ENCODE measurements at regions not wholly inside any gene's neighbourhood (a gene's known extent, or its start where the extent isn't known, plus 50 kb on each side); places are given as distances from the start of the nearest gene placed in this dataset.

DNA sequence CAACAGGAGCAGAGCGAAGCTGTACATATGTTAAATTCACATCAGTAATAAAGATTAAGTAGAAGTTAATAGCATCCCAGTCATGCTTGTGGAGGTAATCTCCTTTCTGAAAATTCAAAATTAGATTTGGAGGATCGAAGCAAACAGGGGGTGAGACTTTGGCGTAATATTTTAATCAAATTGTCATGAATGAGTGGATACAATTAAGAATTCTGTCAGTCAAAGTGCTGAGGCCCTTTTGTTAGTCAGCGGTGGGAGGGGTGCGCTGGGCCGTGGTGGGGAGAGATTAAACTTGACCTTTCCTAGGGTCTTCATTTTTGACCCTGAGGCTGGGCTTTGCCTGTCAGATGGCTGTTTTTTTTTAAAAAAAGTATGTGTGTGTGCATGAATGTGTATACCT lies 226.7 kb downstream of the VRK1 start:
- ATAC-seq (replicated peaks in 1 of 2): no peak
- Mint-ChIP-seq H3K4me3 (no peak overlapping the region), H3K4me1 (ENCODE audit: low read depth) (peaks cover 11% of the 10 kb centered on the region)

DNA sequence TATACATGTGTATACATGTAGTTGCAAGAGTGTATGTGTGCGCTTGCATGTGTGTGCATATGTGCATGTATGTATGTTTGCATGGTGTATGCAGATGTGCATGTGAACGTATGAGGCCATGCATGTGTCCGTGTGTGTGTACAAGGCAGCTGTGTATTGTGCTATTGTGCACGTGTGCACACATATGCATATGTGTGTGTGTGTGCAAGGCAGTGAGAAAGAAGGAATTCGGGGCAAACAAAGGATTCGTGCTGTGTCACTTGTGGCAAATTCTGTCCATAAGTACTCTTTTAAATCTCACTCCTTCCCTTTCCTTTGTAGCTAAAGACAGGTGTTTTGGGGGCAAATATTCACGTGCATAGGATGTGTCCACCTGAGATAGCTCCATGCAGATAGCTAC lies 227.1 kb downstream of the VRK1 start:
- Mint-ChIP-seq H3K9me3 (no peaks in the 10 kb centered on the region), H3K36me3 (ENCODE audit: insufficient read depth in 2 of 2) (no peaks in the 10 kb centered on the region), H3K4me1 (ENCODE audit: low read depth) (peaks cover 11% of the 10 kb centered on the region), H3K4me3 (no peak overlapping the region), H3K27ac (no peak overlapping the region), H3K27me3 (ENCODE audit: low read depth) (peaks cover 21% of the 10 kb centered on the region)
- DNase-seq: no peak
- no peak for ATAC-seq (replicated peaks in 1 of 2)

More for the DNA sequence above, 226.7 kb downstream of the VRK1 start:
- H3K9me3 Mint-ChIP-seq: no peaks in the 10 kb centered on the region
- no peak overlapping the region for H3K27ac Mint-ChIP-seq
- H3K27me3 Mint-ChIP-seq (ENCODE audit: low read depth): peaks cover 21% of the 10 kb centered on the region
- H3K36me3 Mint-ChIP-seq (ENCODE audit: insufficient read depth in 2 of 2): no peaks in the 10 kb centered on the region
- DNase-seq: no peak

DNA sequence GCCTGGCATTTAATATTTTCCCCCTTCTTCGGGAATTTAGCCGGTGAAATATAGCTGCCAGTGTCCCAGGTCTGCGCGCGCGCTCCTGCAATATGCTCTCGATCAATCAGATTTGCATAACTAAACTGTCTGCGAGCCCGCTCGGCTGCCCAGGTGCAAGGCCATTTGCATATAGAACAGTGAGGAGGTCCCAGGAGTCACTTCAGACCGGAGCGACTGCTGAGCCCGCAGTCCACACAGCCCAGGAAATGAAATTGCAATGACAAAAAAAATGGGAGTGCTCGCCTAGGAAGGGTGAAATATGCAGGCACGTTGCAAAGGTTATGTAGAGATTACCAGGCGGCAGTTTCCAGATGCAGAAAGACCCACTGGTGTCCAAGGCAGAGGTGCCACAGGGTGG lies 228.5 kb downstream of the VRK1 start:
- H3K4me1 Mint-ChIP-seq (ENCODE audit: low read depth): peaks cover 11% of the 10 kb centered on the region
- no peaks in the 10 kb centered on the region for H3K36me3 Mint-ChIP-seq (ENCODE audit: insufficient read depth in 2 of 2)
- H3K27ac Mint-ChIP-seq: no peak overlapping the region
- ATAC-seq (replicated peaks in 1 of 2): no peak
- peaks cover 23% of the 10 kb centered on the region for H3K27me3 Mint-ChIP-seq (ENCODE audit: low read depth)
- no peak for DNase-seq
- H3K4me3 Mint-ChIP-seq: no peak overlapping the region
- H3K9me3 Mint-ChIP-seq: no peaks in the 10 kb centered on the region

DNA sequence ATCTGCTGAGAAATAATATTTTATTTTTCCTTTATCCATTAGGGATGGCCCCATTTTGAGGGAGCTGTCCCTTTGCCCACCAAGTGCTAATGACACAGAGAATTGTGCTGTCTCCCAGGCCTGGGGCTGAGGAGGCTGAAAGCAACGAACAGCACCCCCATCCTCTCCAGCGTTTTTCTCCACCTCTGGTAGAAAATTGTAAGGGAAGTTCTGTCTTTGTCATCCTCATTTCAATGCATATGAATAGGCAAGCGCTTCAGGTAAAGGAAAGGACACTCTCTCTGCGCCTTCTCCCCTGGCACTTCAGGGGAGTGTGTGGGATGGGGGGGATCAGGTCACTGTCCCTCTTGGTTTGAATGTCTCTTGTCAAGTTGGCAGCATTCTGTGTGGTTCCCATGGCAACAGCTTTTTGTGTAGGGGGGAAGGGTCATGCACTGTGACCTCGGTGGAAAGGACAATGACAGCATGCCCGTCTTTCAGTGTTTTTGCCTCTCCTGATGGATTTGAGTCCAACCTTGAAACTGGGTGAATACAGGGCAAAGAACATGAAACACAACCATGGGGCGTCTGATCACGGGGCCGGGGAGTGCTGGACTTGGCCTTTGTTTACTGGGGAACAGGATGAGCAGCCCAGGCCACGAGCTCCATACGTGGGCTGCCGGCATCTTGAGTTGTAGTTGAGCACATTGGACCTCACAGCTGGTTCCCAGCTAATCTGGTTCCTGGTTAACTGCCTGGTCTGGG lies 230.2 kb downstream of the VRK1 start:
- Mint-ChIP-seq H3K27ac (no peak overlapping the region), H3K9me3 (peaks cover 0 to 3% of the 10 kb centered on the region in 2 donors), H3K36me3 (ENCODE audit: insufficient read depth in 2 of 2) (peaks cover 0 to 3% of the 10 kb centered on the region in 2 donors), H3K4me3 (no peak overlapping the region), H3K27me3 (ENCODE audit: low read depth) (peaks cover 40% of the 10 kb centered on the region), H3K4me1 (ENCODE audit: low read depth) (peaks cover 8% of the 10 kb centered on the region)
- DNase-seq: no peak
- no peak for ATAC-seq (replicated peaks in 1 of 2)

DNA sequence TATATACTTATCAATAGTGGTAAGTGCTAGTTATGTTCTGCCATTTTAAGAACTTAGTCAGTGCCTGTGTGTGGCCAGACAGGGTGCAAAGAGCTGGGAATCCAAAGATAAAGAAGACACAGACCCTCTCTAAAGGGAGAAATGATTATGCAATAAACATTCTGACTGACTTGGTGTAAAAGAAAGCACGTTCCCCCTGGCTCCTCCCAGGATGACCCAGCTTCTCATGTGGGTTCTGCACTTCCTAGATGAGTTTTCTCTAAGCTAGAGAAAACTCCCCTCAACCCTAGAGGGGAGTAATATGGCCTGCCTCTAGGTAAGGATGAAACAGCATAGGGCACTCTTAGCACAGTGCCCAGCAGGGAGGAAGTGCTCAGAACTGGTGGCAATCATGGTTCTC lies 231.2 kb downstream of the VRK1 start:
- peaks cover 0 to 3% of the 10 kb centered on the region in 2 donors for H3K9me3 Mint-ChIP-seq
- H3K27ac Mint-ChIP-seq: no peak overlapping the region
- ATAC-seq (replicated peaks in 1 of 2) (peak in 1 of 2 donors; percentile 45), DNase-seq (no peak)
- H3K27me3 Mint-ChIP-seq (ENCODE audit: low read depth): peaks cover 44% of the 10 kb centered on the region
- no peak overlapping the region for H3K4me3 Mint-ChIP-seq
- peaks cover 14% of the 10 kb centered on the region for H3K4me1 Mint-ChIP-seq (ENCODE audit: low read depth)
- peaks cover 0 to 3% of the 10 kb centered on the region in 2 donors for H3K36me3 Mint-ChIP-seq (ENCODE audit: insufficient read depth in 2 of 2)

DNA sequence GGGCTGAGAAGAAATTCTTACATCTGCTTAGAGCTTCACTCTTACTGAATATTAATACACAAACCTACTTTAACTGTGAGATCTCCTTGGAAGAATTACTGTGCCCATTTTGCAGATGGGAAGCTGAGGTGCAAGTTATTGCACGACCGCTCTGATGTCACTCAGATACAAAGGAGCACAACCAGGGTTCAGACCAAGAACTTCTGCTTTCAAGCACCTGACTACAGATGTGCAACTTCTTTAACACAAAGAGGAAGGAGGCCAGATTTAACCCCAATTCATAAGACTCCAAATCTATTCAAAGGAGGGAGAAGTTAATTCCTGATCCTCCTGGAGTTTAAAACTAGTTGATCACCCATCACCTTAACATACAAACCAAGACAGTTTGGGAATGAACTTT lies 232.6 kb downstream of the VRK1 start:
- DNase-seq: no peak
- Mint-ChIP-seq H3K27ac (no peak overlapping the region), H3K9me3 (peaks cover 0 to 3% of the 10 kb centered on the region in 2 donors), H3K4me1 (ENCODE audit: low read depth) (peaks cover 14% of the 10 kb centered on the region), H3K36me3 (ENCODE audit: insufficient read depth in 2 of 2) (peaks cover 0 to 3% of the 10 kb centered on the region in 2 donors), H3K4me3 (no peak overlapping the region), H3K27me3 (ENCODE audit: low read depth) (peaks cover 45% of the 10 kb centered on the region)
- ATAC-seq (replicated peaks in 1 of 2): no peak

DNA sequence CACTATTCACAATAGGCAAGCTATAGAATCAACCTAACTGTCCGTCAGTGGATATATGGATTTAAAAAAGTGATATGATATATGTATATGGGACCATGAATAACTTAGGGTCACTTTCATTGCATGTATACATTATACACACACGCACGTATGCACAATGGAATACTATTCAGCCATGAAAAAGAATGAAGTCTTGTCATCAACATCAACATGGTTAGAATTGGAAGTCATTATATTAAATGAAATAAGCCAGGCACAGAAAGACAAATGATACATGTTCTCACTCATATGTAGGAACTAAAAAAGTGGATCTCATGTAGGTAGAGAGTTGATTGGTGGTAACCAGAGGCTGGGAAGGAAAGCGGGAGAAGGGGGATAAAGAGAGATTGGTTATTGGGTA lies 234.3 kb downstream of the VRK1 start:
- Mint-ChIP-seq H3K27ac (no peak overlapping the region), H3K4me3 (peak overlapping the region in 1 of 2 donors; percentile 12)

DNA sequence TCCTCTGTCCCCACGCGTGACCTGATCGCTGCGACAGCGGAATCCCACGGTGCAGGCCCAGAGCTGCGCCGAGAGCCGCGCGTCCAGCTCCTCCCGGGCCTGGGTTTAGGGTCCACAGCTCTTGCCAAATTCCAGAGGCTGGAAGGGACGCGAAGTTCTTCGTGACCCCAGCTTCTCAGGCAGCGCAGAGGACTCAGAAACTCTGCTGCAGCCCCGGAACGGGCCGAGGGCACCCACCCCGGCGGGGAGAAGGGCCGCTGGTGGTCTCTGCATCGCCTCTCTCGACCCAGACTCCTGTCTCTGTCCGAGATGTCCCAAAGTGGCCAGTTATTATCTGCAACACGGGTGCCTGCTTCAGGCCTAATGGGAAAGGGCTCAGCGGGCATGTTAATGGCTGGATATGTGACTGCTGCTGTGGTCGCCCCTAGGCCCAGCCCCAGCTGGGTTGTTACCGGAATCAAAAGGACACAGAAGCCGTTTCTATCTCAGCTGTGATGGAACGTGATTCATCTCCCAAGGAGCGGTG lies 236.4 kb downstream of the VRK1 start:
- Mint-ChIP-seq H3K4me3 (peak overlapping the region; percentile 48 to 68), H3K9me3 (peaks cover 0 to 3% of the 10 kb centered on the region in 2 donors), H3K27ac (no peak overlapping the region), H3K36me3 (ENCODE audit: insufficient read depth in 2 of 2) (peaks cover 0 to 3% of the 10 kb centered on the region in 2 donors), H3K27me3 (ENCODE audit: low read depth) (peaks cover 37% of the 10 kb centered on the region), H3K4me1 (ENCODE audit: low read depth) (peaks cover 10% of the 10 kb centered on the region)
- ATAC-seq (replicated peaks in 1 of 2): no peak
- no peak for DNase-seq

More for the DNA sequence above, 234.3 kb downstream of the VRK1 start:
- H3K9me3 Mint-ChIP-seq: peaks cover 0 to 3% of the 10 kb centered on the region in 2 donors
- H3K36me3 Mint-ChIP-seq (ENCODE audit: insufficient read depth in 2 of 2): peaks cover 0 to 3% of the 10 kb centered on the region in 2 donors
- peaks cover 42% of the 10 kb centered on the region for H3K27me3 Mint-ChIP-seq (ENCODE audit: low read depth)
- ATAC-seq (replicated peaks in 1 of 2) (no peak), DNase-seq (no peak)
- H3K4me1 Mint-ChIP-seq (ENCODE audit: low read depth): peaks cover 14% of the 10 kb centered on the region

DNA sequence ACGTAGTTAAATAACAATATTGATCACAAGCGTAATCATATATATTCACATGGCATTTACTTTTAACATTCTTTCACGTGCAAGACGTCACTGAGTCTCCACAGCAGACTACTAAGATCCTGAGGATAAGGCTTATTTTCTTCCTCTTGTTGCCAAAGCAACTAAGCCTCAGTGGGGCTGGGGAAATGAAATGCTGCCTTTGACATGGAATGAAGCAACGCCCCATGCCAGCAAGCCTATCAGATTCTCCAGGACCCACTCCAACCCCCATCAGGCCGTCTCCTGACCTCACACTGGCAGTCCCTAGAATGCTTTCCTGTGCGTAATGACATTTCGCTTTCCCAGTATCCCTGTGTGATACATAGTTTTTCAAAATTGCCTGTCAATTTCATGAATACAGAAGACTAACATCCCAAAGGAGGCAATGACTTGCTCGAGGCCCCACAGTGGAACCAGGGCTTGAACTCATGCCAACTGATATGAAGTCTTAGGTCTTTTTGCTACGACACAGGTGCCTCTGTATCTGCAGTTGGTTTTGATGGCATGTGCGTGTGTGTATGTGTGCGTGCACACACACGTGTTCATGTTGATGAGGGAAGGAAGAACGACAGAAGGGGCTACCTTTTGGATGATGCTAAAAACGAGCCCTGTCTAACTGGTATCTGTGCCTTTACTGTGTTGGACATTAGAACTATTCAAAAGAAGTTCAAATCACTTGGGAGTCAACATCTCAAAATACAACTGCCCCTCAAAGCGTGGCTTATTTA lies 239.1 kb downstream of the VRK1 start:
- no peak overlapping the region for H3K4me3 Mint-ChIP-seq
- H3K36me3 Mint-ChIP-seq (ENCODE audit: insufficient read depth in 2 of 2): peaks cover 4 to 7% of the 10 kb centered on the region in 2 donors
- no peak for DNase-seq

DNA sequence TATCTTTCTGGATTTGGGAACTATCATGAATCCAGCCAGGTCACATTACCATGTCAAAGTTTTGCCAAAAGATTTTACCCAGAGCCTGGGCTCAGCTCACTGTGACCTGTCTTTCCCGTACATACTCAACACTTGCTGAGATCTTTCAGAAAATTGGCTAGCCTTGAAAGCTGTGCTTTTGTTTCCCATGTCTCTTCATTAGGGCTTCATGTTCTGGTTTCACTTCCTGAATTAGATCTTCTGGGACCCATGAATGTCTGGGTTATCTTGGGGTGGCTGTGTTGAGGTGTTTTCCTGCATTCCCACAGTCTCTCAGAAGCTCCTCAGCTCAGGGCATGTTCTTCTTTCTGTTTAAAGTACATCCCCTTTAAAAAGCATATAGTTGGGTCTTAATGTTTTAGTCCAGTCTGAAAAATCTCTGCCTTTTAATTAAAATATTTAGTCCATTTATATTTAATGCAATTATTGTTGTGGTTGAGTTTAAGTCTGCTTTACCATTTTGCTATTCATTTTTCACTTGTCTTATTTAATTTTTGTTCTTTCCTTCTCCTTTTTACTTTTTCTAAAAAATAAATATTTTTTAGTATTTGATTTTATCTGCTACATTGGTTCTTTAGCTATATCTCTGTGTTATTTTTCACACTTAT lies 242.7 kb downstream of the VRK1 start:
- peaks cover 7% of the 10 kb centered on the region for H3K27me3 Mint-ChIP-seq (ENCODE audit: low read depth)

More for the DNA sequence above, 239.1 kb downstream of the VRK1 start:
- H3K27ac Mint-ChIP-seq: no peak overlapping the region
- H3K4me1 Mint-ChIP-seq (ENCODE audit: low read depth): peaks cover 9% of the 10 kb centered on the region
- peaks cover 0 to 6% of the 10 kb centered on the region in 2 donors for H3K9me3 Mint-ChIP-seq
- ATAC-seq (replicated peaks in 1 of 2): no peak
- H3K27me3 Mint-ChIP-seq (ENCODE audit: low read depth): peaks cover 27% of the 10 kb centered on the region

DNA sequence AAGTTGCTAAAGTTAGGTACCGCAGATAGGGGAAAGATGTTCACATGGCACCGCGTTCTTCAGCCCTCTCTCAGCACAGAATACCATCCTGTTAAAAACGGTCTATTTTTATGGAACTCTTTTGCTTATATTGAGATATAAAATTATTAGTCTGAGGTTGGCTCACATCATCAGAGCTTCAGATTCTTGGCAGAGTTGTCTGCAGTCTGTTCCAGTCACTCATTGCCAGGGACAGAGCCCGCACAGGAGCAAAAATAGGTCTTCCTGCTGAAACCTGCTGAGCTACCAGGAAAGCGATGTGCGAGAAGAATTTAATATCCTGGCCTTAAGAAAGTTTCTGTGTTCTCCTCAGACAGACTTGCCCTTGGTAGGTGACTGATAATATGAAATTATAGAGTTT lies 249.8 kb downstream of the VRK1 start:
- Mint-ChIP-seq H3K36me3 (ENCODE audit: insufficient read depth in 2 of 2) (peaks cover under 1 to 3% of the 10 kb centered on the region in 2 donors), H3K27ac (no peak overlapping the region), H3K4me3 (no peak overlapping the region), H3K4me1 (ENCODE audit: low read depth) (no peaks in the 10 kb centered on the region), H3K9me3 (peaks cover 0 to 2% of the 10 kb centered on the region in 2 donors), H3K27me3 (ENCODE audit: low read depth) (no peaks in the 10 kb centered on the region)
- ATAC-seq (replicated peaks in 1 of 2) (no peak), DNase-seq (no peak)

More for the DNA sequence above, 242.7 kb downstream of the VRK1 start:
- Mint-ChIP-seq H3K4me3 (no peak overlapping the region), H3K27ac (no peak overlapping the region), H3K9me3 (peaks cover 2 to 8% of the 10 kb centered on the region in 2 donors), H3K4me1 (ENCODE audit: low read depth) (no peaks in the 10 kb centered on the region), H3K36me3 (ENCODE audit: insufficient read depth in 2 of 2) (peaks cover 4 to 8% of the 10 kb centered on the region in 2 donors)
- DNase-seq (no peak), ATAC-seq (replicated peaks in 1 of 2) (no peak)

DNA sequence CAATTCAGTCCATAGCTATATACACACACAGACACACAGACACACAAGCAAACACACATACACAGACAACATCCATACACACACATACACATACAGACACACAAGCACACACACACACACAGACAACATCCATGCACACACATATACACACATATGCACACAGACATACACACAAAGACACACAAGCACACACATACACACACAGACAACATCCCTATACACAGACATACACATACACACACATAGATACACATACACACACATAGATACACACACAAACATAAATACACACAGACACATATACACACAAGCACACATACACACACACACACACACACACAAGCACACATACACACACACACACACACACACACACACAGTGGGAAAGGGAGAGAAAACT lies 254.8 kb downstream of the VRK1 start:
- Mint-ChIP-seq H3K36me3 (ENCODE audit: insufficient read depth in 2 of 2) (peaks cover 0 to 2% of the 10 kb centered on the region in 2 donors), H3K27me3 (ENCODE audit: low read depth) (no peaks in the 10 kb centered on the region), H3K27ac (no peak overlapping the region), H3K4me3 (no peak overlapping the region), H3K9me3 (no peaks in the 10 kb centered on the region), H3K4me1 (ENCODE audit: low read depth) (no peaks in the 10 kb centered on the region)
- ATAC-seq (replicated peaks in 1 of 2) (no peak), DNase-seq (no peak)

DNA sequence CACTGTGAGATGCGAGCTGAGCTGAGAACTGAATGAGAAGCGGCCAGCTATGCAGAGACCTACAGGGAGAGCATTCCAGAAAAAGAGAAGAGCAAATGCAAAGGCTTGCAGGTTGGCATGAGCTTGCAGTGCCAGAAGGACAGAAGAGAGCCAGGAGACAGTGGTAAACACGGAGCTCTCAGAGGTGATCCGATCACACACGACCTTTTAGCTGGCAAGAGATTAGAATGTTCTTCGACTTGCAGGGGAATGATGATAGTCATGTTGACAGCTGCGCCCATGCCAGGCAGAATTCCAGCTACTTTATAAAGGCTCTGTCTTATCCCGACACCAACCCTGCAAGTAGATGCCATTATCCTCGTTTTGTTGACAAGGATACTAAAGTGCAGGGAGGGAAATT lies 256.8 kb downstream of the VRK1 start:
- ATAC-seq (replicated peaks in 1 of 2): no peak

More for the DNA sequence above, 256.8 kb downstream of the VRK1 start:
- Mint-ChIP-seq H3K27me3 (ENCODE audit: low read depth) (no peaks in the 10 kb centered on the region), H3K4me1 (ENCODE audit: low read depth) (no peaks in the 10 kb centered on the region), H3K4me3 (no peak overlapping the region), H3K9me3 (no peaks in the 10 kb centered on the region), H3K27ac (no peak overlapping the region), H3K36me3 (ENCODE audit: insufficient read depth in 2 of 2) (peaks cover 0 to 2% of the 10 kb centered on the region in 2 donors)
- DNase-seq: no peak
